Thyroid gland (tissue), 4 donors: ENCODE measurements at regions not wholly inside any gene's neighbourhood (a gene's known extent, or its start where the extent isn't known, plus 50 kb on each side); places are given as distances from the start of the nearest gene placed in this dataset.

Experiments used
- POLR2A ChIP-seq, 2 donors: fragments of 450-650 bp; IDR thresholded peaks; one replicate each; pipeline ENCODE4 v1.6.1; 2017; ENCODE audit warnings: antibody characterized with exemption in 2 of 2, mild to moderate bottlenecking in 2 of 2, moderate library complexity in 1 of 2
- TF ChIP-seq, protein P1 (sequence below), 6 experiments: fragments of 200-600 bp in 3 of 6; fragments of 450-650 bp in 3 of 6; sonication (generic) in 3 of 6; IDR thresholded peaks; one replicate each; pipeline ENCODE4 v1.5.1; 2016 to 2019; ENCODE audit warnings: antibody characterized with exemption in 6 of 6, mild to moderate bottlenecking in 2 of 6, inconsistent platforms in 1 of 6, moderate library complexity in 1 of 6

DNA sequence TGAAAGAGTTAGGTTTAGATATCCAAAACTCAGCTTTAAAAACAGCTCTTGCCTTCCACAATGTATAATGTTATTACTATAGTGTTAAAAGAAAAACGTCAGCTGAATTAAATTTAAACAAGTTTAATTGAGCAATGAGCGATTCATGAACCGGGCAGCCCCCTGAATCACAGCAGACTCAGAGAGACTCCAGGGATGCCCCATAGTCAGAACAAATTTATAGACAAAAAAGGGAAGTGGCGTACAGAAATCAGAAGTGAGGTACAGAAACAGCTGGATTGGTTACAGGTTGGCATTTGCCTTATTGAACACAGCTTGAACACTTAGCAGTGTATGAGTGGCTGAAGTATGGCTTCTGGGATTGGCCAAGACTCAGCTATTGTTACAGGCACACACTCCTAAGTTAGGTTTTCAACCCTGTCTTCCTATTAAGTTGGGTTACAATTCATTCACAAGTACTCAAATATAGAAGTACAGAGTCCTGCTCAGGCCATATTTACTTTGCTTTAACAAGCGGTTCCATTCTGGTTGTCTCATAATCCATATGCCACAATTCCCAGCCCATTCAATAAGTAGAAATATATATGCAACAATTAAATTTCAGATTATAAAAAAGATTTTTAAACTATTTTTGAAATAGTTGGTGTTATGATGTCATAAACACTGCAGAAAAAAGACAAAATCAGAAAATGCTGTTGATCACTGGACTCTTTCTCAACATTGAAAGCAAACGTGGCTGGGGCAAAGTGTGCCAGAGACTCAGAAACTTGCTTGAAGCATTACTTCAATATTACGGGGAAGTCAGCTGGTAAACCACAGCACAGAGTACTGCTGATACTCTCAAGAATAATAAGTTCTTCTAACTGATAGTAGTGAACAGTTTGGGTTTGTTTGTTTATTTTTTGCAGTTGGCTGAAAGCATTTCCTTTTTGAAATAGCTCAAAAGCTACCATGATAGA, 459.7 kb downstream of the RAB28 start:
- TF ChIP-seq, protein P1, sequence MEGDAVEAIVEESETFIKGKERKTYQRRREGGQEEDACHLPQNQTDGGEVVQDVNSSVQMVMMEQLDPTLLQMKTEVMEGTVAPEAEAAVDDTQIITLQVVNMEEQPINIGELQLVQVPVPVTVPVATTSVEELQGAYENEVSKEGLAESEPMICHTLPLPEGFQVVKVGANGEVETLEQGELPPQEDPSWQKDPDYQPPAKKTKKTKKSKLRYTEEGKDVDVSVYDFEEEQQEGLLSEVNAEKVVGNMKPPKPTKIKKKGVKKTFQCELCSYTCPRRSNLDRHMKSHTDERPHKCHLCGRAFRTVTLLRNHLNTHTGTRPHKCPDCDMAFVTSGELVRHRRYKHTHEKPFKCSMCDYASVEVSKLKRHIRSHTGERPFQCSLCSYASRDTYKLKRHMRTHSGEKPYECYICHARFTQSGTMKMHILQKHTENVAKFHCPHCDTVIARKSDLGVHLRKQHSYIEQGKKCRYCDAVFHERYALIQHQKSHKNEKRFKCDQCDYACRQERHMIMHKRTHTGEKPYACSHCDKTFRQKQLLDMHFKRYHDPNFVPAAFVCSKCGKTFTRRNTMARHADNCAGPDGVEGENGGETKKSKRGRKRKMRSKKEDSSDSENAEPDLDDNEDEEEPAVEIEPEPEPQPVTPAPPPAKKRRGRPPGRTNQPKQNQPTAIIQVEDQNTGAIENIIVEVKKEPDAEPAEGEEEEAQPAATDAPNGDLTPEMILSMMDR (IDR thresholded peaks at IDR 0.05): no peak
- no peak for TF ChIP-seq POLR2A (IDR thresholded peaks at IDR 0.05)
